NCI-H345 treated with DMSO at 0.1 percent for 48 hours (cell line): ENCODE measurements at regions not wholly inside any gene's neighbourhood (a gene's known extent, or its start where the extent isn't known, plus 50 kb on each side); places are given as distances from the start of the nearest gene placed in this dataset.
"Not testable (repeated sequence)": the region's sequence is repeated elsewhere in the genome, so short reads cannot be mapped to it uniquely, and the experiment has no call there.

ENCODE experiments used
- DNase-seq: peaks from one replicate; lab custom pipeline; 2025; ENCODE audit not compliant: unreplicated experiment; lab: John Stamatoyannopoulos, UW

- DNase-seq: no peak
These were observed 50.8 kb upstream of the MAX start for GRCh38 chr14:65153101-65153500.

GRCh38 chr14:65156568-65157366, 54.5 kb upstream of the MAX start:
- no peak for DNase-seq

GRCh38 chr14:65159281-65160062, 57.2 kb upstream of the MAX start:
- DNase-seq: no peak

GRCh38 chr14:65160091-65160490, 57.8 kb upstream of the MAX start:
- no peak for DNase-seq

- no peak for DNase-seq
These were observed 59.7 kb upstream of the MAX start for GRCh38 chr14:65162031-65162430.

GRCh38 chr14:65164068-65164824, 61.9 kb upstream of the MAX start:
- peak; percentile 70 for DNase-seq

- DNase-seq: no peak
These were observed 62.5 kb upstream of the MAX start for GRCh38 chr14:65164825-65165135.

- DNase-seq: no peak
These were observed 64.8 kb upstream of the MAX start for GRCh38 chr14:65167072-65167645.

GRCh38 chr14:65168840-65169239, 66.5 kb upstream of the MAX start:
- no peak for DNase-seq

- DNase-seq: no peak
These were observed 67.0 kb upstream of the MAX start for GRCh38 chr14:65169351-65169750.

GRCh38 chr14:65170318-65170717, 68.0 kb upstream of the MAX start:
- no peak for DNase-seq

- DNase-seq: no peak
These were observed 68.6 kb upstream of the MAX start for GRCh38 chr14:65170768-65171507.

- no peak for DNase-seq
These were observed 71.8 kb upstream of the MAX start for GRCh38 chr14:65173973-65174693.

- no peak for DNase-seq
These were observed 72.5 kb upstream of the MAX start for GRCh38 chr14:65174783-65175182.

- no peak for DNase-seq
These were observed 75.2 kb upstream of the MAX start for GRCh38 chr14:65177551-65177950.

GRCh38 chr14:65179231-65179630, 76.9 kb upstream of the MAX start:
- not testable (repeated sequence) for DNase-seq

GRCh38 chr14:65179918-65180724, 77.8 kb upstream of the MAX start:
- no peak for DNase-seq

- DNase-seq: no peak
These were observed 78.4 kb upstream of the MAX start for GRCh38 chr14:65180725-65181025.

GRCh38 chr14:65184032-65184764, 81.9 kb upstream of the MAX start:
- no peak for DNase-seq
